ENCODE measurements at regions not wholly inside any gene's neighbourhood (a gene's known extent, or its start where the extent isn't known, plus 50 kb on each side); places are given as distances from the start of the nearest gene placed in this dataset.

GRCh38 chr20:37643400-37643799 lies 50.4 kb upstream of the CTNNBL1 start:
- DNase-seq (ENCODE audit: low read depth) = no peak

GRCh38 chr20:37642246-37642645 lies 51.6 kb upstream of the CTNNBL1 start:
- no peak for DNase-seq (ENCODE audit: low read depth)

- no peak for DNase-seq (ENCODE audit: low read depth)
Observed at GRCh38 chr20:37640600-37641561, 52.9 kb upstream of the CTNNBL1 start.

GRCh38 chr20:37638527-37638926 lies 55.3 kb upstream of the CTNNBL1 start:
- no peak for DNase-seq (ENCODE audit: low read depth)

GRCh38 chr20:37636977-37637376 lies 56.9 kb upstream of the CTNNBL1 start:
- DNase-seq (ENCODE audit: low read depth) = no peak

GRCh38 chr20:37636212-37636975 lies 57.4 kb upstream of the CTNNBL1 start:
- no peak for DNase-seq (ENCODE audit: low read depth)

GRCh38 chr20:37630993-37631392 lies 62.8 kb upstream of the CTNNBL1 start:
- DNase-seq (ENCODE audit: low read depth) = no peak

GRCh38 chr20:37630166-37630565 lies 63.7 kb upstream of the CTNNBL1 start:
- DNase-seq (ENCODE audit: low read depth) = no peak

- no peak for DNase-seq (ENCODE audit: low read depth)
Observed at GRCh38 chr20:37627767-37628130, 66.1 kb upstream of the CTNNBL1 start.

GRCh38 chr20:37627060-37627766 lies 66.6 kb upstream of the CTNNBL1 start:
- DNase-seq (ENCODE audit: low read depth) = peak; percentile 13

GRCh38 chr20:37624963-37625362 lies 68.9 kb upstream of the CTNNBL1 start:
- no peak for DNase-seq (ENCODE audit: low read depth)

GRCh38 chr20:37622728-37623127 lies 71.1 kb upstream of the CTNNBL1 start:
- no peak for DNase-seq (ENCODE audit: low read depth)

GRCh38 chr20:37619496-37619895 lies 74.3 kb upstream of the CTNNBL1 start:
- DNase-seq (ENCODE audit: low read depth) = no peak

- no peak for DNase-seq (ENCODE audit: low read depth)
Observed at GRCh38 chr20:37616110-37616425, 77.8 kb upstream of the CTNNBL1 start.

- no peak for DNase-seq (ENCODE audit: low read depth)
Observed at GRCh38 chr20:37615340-37616109, 78.3 kb upstream of the CTNNBL1 start.

GRCh38 chr20:37611852-37612251 lies 82.0 kb upstream of the CTNNBL1 start:
- DNase-seq (ENCODE audit: low read depth) = no peak

GRCh38 chr20:37611346-37611745 lies 82.5 kb upstream of the CTNNBL1 start:
- DNase-seq (ENCODE audit: low read depth) = no peak

GRCh38 chr20:37610203-37610798 lies 82.6 kb upstream of the BLCAP start:
- no peak for DNase-seq (ENCODE audit: low read depth)

GRCh38 chr20:37602634-37603033 lies 75.0 kb upstream of the BLCAP start:
- no peak for DNase-seq (ENCODE audit: low read depth)

GRCh38 chr20:37600486-37600885 lies 72.8 kb upstream of the BLCAP start:
- DNase-seq (ENCODE audit: low read depth) = no peak

- no peak for DNase-seq (ENCODE audit: low read depth)
Observed at GRCh38 chr20:37598575-37599342, 71.1 kb upstream of the BLCAP start.
